ENCODE measurements at regions not wholly inside any gene's neighbourhood (a gene's known extent, or its start where the extent isn't known, plus 50 kb on each side); places are given as distances from the start of the nearest gene placed in this dataset.
A peak's percentile ranks its signal among the peaks of the same experiment; 100 is the strongest.

GRCh38 chr18:78573773-78574172, 405.8 kb upstream of the SALL3 start:
- no peak overlapping the region for H3K4me3 ChIP-seq (ENCODE audit: low read length in 2 of 2)
- no peaks in the 10 kb centered on the region for H3K36me3 ChIP-seq (ENCODE audit: control insufficient read depth in 1 of 2, insufficient read depth in 2 of 2, low read length in 1 of 2)
- no peaks in the 10 kb centered on the region for H3K27me3 ChIP-seq (ENCODE audit: control insufficient read depth in 1 of 2, insufficient read depth in 2 of 2, low read length in 1 of 2)
- intact Hi-C loops (cut with DNase I): no loop called here
- no peak overlapping the region for H3K27ac ChIP-seq (ENCODE audit: low read depth in 1 of 2, low read length in 2 of 2)
- no peak for ATAC-seq (ENCODE audit: low FRiP score)
- DNase-seq: no peak
- H3K4me1 ChIP-seq (ENCODE audit: control insufficient read depth in 1 of 2, insufficient read depth in 2 of 2, low read length in 2 of 2): no peaks in the 10 kb centered on the region
- H3K9me3 ChIP-seq (ENCODE audit: control insufficient read depth, low read length): peaks cover 7% of the 10 kb centered on the region

GRCh38 chr18:78576967-78577366, 402.7 kb upstream of the SALL3 start:
- WGBS, 2 donors: 82 to 86% methylated on average over 11 of the region's 11 CpGs

GRCh38 chr18:78579449-78579848, 400.2 kb upstream of the SALL3 start:
- Histone ChIP-seq H3K4me1 (ENCODE audit: control insufficient read depth in 1 of 2, insufficient read depth in 2 of 2, low read length in 2 of 2) (no peaks in the 10 kb centered on the region), H3K27me3 (ENCODE audit: control insufficient read depth in 1 of 2, insufficient read depth in 2 of 2, low read length in 1 of 2) (no peaks in the 10 kb centered on the region), H3K27ac (ENCODE audit: low read depth in 1 of 2, low read length in 2 of 2) (no peak overlapping the region), H3K9me3 (ENCODE audit: control insufficient read depth, low read length) (peaks cover under 1% of the 10 kb centered on the region), H3K4me3 (ENCODE audit: low read length in 2 of 2) (no peak overlapping the region), H3K36me3 (ENCODE audit: control insufficient read depth in 1 of 2, insufficient read depth in 2 of 2, low read length in 1 of 2) (no peaks in the 10 kb centered on the region)
- ATAC-seq (ENCODE audit: low FRiP score) (no peak), DNase-seq (peak in 1 of 2 donors; percentile 9)
- intact Hi-C loops (cut with DNase I): no loop called here
- WGBS, 2 donors: 73 to 76% methylated on average over 4 of the region's 4 CpGs

More at GRCh38 chr18:78576967-78577366, 402.7 kb upstream of the SALL3 start:
- Histone ChIP-seq H3K4me3 (ENCODE audit: low read length in 2 of 2) (no peak overlapping the region), H3K4me1 (ENCODE audit: control insufficient read depth in 1 of 2, insufficient read depth in 2 of 2, low read length in 2 of 2) (no peaks in the 10 kb centered on the region), H3K27ac (ENCODE audit: low read depth in 1 of 2, low read length in 2 of 2) (no peak overlapping the region), H3K36me3 (ENCODE audit: control insufficient read depth in 1 of 2, insufficient read depth in 2 of 2, low read length in 1 of 2) (no peaks in the 10 kb centered on the region), H3K9me3 (ENCODE audit: control insufficient read depth, low read length) (peaks cover 5% of the 10 kb centered on the region), H3K27me3 (ENCODE audit: control insufficient read depth in 1 of 2, insufficient read depth in 2 of 2, low read length in 1 of 2) (no peaks in the 10 kb centered on the region)
- no peak for ATAC-seq (ENCODE audit: low FRiP score)
- no peak for DNase-seq
- intact Hi-C loops (cut with DNase I): no loop called here

DNA sequence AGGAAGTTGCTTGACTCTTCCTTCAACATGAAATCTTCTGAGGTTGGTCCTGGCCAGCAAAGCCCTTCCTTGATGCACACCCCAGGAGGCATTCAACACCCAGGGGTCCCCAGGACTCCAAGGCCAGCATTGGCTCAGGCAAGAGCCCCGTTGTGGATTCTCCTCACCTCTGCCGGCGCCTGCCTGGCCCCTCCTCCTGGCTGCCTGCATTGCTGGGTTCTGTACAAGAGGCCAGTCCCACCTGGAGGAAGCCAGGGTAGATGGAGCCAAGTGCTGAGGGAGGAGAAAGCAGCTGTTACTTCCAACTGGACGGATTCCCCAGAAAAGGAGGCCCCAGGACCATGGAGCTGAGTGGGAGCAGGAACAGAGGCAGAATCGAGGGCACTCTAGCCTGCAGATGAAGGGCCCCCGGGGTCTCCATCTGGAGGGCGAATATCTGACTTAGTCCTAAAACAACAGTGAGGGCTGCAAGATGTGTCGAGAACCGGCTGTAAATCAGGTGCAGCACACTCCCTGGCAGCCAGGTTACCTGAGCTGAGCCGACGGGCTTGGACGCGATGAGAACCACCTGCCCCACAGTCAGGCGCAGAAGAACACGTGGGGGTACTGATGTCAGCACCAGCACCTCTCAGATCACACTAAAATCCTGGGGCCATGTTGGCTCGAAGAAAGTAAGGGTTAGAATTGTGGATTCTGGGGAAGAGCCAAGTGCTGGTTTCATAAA, 399.6 kb upstream of the SALL3 start:
- intact Hi-C loops (cut with DNase I): no loop called here
- no peak overlapping the region for H3K27ac ChIP-seq (ENCODE audit: low read depth in 1 of 2, low read length in 2 of 2)
- no peak overlapping the region for H3K4me3 ChIP-seq (ENCODE audit: low read length in 2 of 2)
- H3K36me3 ChIP-seq (ENCODE audit: control insufficient read depth in 1 of 2, insufficient read depth in 2 of 2, low read length in 1 of 2): no peaks in the 10 kb centered on the region
- DNase-seq: peak in 1 of 2 donors; percentile 43
- 82 to 84% methylated on average over 16 of the region's 16 CpGs for WGBS, 2 donors
- no peaks in the 10 kb centered on the region for H3K9me3 ChIP-seq (ENCODE audit: control insufficient read depth, low read length)
- H3K27me3 ChIP-seq (ENCODE audit: control insufficient read depth in 1 of 2, insufficient read depth in 2 of 2, low read length in 1 of 2): no peaks in the 10 kb centered on the region
- H3K4me1 ChIP-seq (ENCODE audit: control insufficient read depth in 1 of 2, insufficient read depth in 2 of 2, low read length in 2 of 2): no peaks in the 10 kb centered on the region
- no peak for ATAC-seq (ENCODE audit: low FRiP score)

DNA sequence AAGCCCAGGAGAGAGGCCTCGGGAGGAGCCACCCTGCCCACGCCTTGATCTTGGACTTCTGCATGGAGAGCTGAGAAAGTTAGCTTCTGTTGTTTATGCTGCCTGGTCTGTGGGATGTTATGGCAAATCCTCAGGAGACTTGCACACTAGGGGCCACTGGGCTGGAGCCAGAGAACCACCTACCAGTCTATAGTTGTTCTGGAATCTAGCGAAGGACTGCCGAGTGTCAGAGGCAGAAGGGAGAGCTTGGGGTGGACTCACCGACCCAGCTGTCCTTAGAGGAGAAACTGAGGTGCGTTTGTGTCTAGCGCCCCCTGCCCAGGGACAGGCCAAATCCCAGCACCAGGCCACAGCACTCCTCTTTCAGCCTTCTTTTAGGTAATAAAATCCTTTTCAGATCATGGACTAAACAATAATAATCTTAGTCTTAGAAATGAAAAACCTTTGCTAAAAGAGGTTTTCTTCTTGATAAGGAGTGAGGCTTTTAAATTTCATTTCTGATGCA, 398.7 kb upstream of the SALL3 start:
- H3K4me3 ChIP-seq (ENCODE audit: low read length in 2 of 2): no peak overlapping the region
- no peaks in the 10 kb centered on the region for H3K36me3 ChIP-seq (ENCODE audit: control insufficient read depth in 1 of 2, insufficient read depth in 2 of 2, low read length in 1 of 2)
- 70 to 76% methylated on average over 7 of the region's 7 CpGs for WGBS, 2 donors
- no peaks in the 10 kb centered on the region for H3K9me3 ChIP-seq (ENCODE audit: control insufficient read depth, low read length)
- no peaks in the 10 kb centered on the region for H3K27me3 ChIP-seq (ENCODE audit: control insufficient read depth in 1 of 2, insufficient read depth in 2 of 2, low read length in 1 of 2)
- intact Hi-C loops (cut with DNase I): no loop called here
- no peak overlapping the region for H3K27ac ChIP-seq (ENCODE audit: low read depth in 1 of 2, low read length in 2 of 2)
- ATAC-seq (ENCODE audit: low FRiP score) (no peak), DNase-seq (peak in 1 of 2 donors; percentile 51)
- H3K4me1 ChIP-seq (ENCODE audit: control insufficient read depth in 1 of 2, insufficient read depth in 2 of 2, low read length in 2 of 2): no peaks in the 10 kb centered on the region

GRCh38 chr18:78582181-78582709, 397.4 kb upstream of the SALL3 start:
- no peak overlapping the region for H3K4me3 ChIP-seq (ENCODE audit: low read length in 2 of 2)
- no peak overlapping the region for H3K27ac ChIP-seq (ENCODE audit: low read depth in 1 of 2, low read length in 2 of 2)
- no peaks in the 10 kb centered on the region for H3K27me3 ChIP-seq (ENCODE audit: control insufficient read depth in 1 of 2, insufficient read depth in 2 of 2, low read length in 1 of 2)
- H3K4me1 ChIP-seq (ENCODE audit: control insufficient read depth in 1 of 2, insufficient read depth in 2 of 2, low read length in 2 of 2): no peaks in the 10 kb centered on the region
- H3K36me3 ChIP-seq (ENCODE audit: control insufficient read depth in 1 of 2, insufficient read depth in 2 of 2, low read length in 1 of 2): no peaks in the 10 kb centered on the region
- intact Hi-C loops (cut with DNase I): no loop called here
- no peaks in the 10 kb centered on the region for H3K9me3 ChIP-seq (ENCODE audit: control insufficient read depth, low read length)
- DNase-seq: no peak
- no peak for ATAC-seq (ENCODE audit: low FRiP score)
- 85 to 86% methylated on average over 23 of the region's 23 CpGs for WGBS, 2 donors

DNA sequence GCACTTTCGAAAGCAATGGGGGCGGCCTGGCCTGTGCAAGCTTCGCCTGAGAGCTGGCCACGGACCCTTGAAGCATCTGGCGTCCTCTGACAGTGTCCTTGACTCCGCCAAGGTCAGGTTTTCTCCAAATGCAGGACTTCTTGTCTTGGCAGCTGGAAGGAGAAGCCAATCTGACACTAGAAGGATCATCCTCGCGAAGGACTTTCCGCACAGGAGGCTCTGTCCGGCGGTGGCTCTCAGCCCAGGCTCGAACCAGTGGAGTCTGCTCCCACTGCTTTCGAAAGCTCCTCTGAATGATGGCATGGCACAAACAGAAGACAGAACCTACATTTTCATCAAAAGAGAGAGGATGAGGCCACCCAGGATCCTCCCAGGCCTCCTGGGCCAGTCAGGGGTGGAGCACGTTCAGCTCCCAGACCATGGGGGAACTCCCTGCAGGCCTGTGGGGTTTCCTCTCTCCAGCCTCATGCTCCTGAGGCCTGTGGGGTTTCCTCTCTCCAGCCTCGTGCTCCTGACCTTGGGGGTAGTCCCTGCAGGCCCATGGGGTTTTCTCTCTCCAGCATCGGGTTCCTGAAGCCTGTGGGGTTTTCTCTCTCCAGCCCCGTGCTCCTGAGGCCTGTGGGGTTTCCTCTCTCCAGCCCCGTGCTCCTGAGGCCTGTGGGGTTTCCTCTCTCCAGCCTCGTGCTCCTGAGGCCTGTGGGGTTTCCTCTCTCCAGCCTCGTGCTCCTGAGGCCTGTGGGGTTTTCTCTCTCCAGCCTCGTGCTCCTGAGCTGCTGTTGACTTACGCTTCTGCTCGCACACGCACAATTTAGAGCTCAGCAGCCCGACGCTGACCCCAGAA, 396.5 kb upstream of the SALL3 start:
- H3K36me3 ChIP-seq (ENCODE audit: control insufficient read depth in 1 of 2, insufficient read depth in 2 of 2, low read length in 1 of 2): no peaks in the 10 kb centered on the region
- H3K4me1 ChIP-seq (ENCODE audit: control insufficient read depth in 1 of 2, insufficient read depth in 2 of 2, low read length in 2 of 2): no peaks in the 10 kb centered on the region
- intact Hi-C loops (cut with DNase I): no loop called here
- no peaks in the 10 kb centered on the region for H3K27me3 ChIP-seq (ENCODE audit: control insufficient read depth in 1 of 2, insufficient read depth in 2 of 2, low read length in 1 of 2)
- DNase-seq (no peak), ATAC-seq (ENCODE audit: low FRiP score) (no peak)
- H3K4me3 ChIP-seq (ENCODE audit: low read length in 2 of 2): no peak overlapping the region
- H3K27ac ChIP-seq (ENCODE audit: low read depth in 1 of 2, low read length in 2 of 2): no peak overlapping the region
- 70 to 76% methylated on average over 26 of the region's 26 CpGs for WGBS, 2 donors
- no peaks in the 10 kb centered on the region for H3K9me3 ChIP-seq (ENCODE audit: control insufficient read depth, low read length)

- Histone ChIP-seq H3K9me3 (ENCODE audit: control insufficient read depth, low read length) (no peaks in the 10 kb centered on the region), H3K36me3 (ENCODE audit: control insufficient read depth in 1 of 2, insufficient read depth in 2 of 2, low read length in 1 of 2) (no peaks in the 10 kb centered on the region), H3K27ac (ENCODE audit: low read depth in 1 of 2, low read length in 2 of 2) (no peak overlapping the region), H3K4me1 (ENCODE audit: control insufficient read depth in 1 of 2, insufficient read depth in 2 of 2, low read length in 2 of 2) (no peaks in the 10 kb centered on the region), H3K4me3 (ENCODE audit: low read length in 2 of 2) (no peak overlapping the region), H3K27me3 (ENCODE audit: control insufficient read depth in 1 of 2, insufficient read depth in 2 of 2, low read length in 1 of 2) (no peaks in the 10 kb centered on the region)
- DNase-seq (peak in 1 of 2 donors; percentile 51), ATAC-seq (ENCODE audit: low FRiP score) (no peak)
- intact Hi-C loops (cut with DNase I): no loop called here
- WGBS, 2 donors: 63 to 66% methylated on average over 23 of the region's 23 CpGs
These were observed 395.7 kb upstream of the SALL3 start for GRCh38 chr18:78583739-78584458.

Data from aorta (tissue), 5 donors.